HG02840 (cell line): ENCODE measurements at regions not wholly inside any gene's neighbourhood (a gene's known extent, or its start where the extent isn't known, plus 50 kb on each side); places are given as distances from the start of the nearest gene placed in this dataset.
"Not testable (repeated sequence)": the region's sequence is repeated elsewhere in the genome, so short reads cannot be mapped to it uniquely, and the experiment has no call there.

Source experiments
- ATAC-seq: cut with Tn5 transposase; IDR thresholded peaks from one replicate; pipeline ENCODE4 v1.9.1; 2021; ENCODE audit warnings: mild to moderate bottlenecking, moderate library complexity, moderate number of reproducible peaks; ENCODE audit not compliant: unreplicated experiment, low FRiP score

- ATAC-seq, result no peak
Measured at GRCh38 chr10:6833458-6834011, 253.5 kb upstream of the PRKCQ start.

- ATAC-seq, result not testable (repeated sequence)
Measured at GRCh38 chr10:6830981-6831380, 250.9 kb upstream of the PRKCQ start.

GRCh38 chr10:6824793-6825192, 244.7 kb upstream of the PRKCQ start:
- not testable (repeated sequence) for ATAC-seq

GRCh38 chr10:6823770-6824169, 243.7 kb upstream of the PRKCQ start:
- no peak for ATAC-seq

GRCh38 chr10:6819301-6819700, 239.2 kb upstream of the PRKCQ start:
- ATAC-seq, result no peak

GRCh38 chr10:6817770-6818169, 237.7 kb upstream of the PRKCQ start:
- ATAC-seq, result no peak

GRCh38 chr10:6815346-6815745, 235.3 kb upstream of the PRKCQ start:
- ATAC-seq, result no peak

- ATAC-seq, result no peak
Measured at GRCh38 chr10:6813856-6814255, 233.8 kb upstream of the PRKCQ start.

GRCh38 chr10:6813306-6813705, 233.2 kb upstream of the PRKCQ start:
- no peak for ATAC-seq

- no peak for ATAC-seq
Measured at GRCh38 chr10:6811153-6811552, 231.1 kb upstream of the PRKCQ start.

- ATAC-seq, result no peak
Measured at GRCh38 chr10:6803427-6803783, 223.3 kb upstream of the PRKCQ start.

GRCh38 chr10:6802759-6803426, 222.8 kb upstream of the PRKCQ start:
- no peak for ATAC-seq

GRCh38 chr10:6796231-6796630, 216.2 kb upstream of the PRKCQ start:
- ATAC-seq, result no peak

- ATAC-seq, result no peak
Measured at GRCh38 chr10:6795541-6795940, 215.5 kb upstream of the PRKCQ start.

- ATAC-seq, result not testable (repeated sequence)
Measured at GRCh38 chr10:6794841-6795240, 214.8 kb upstream of the PRKCQ start.

- no peak for ATAC-seq
Measured at GRCh38 chr10:6794441-6794840, 214.4 kb upstream of the PRKCQ start.

GRCh38 chr10:6788731-6789130, 208.7 kb upstream of the PRKCQ start:
- no peak for ATAC-seq

GRCh38 chr10:6788231-6788630, 208.2 kb upstream of the PRKCQ start:
- no peak for ATAC-seq

GRCh38 chr10:6787718-6788117, 207.6 kb upstream of the PRKCQ start:
- no peak for ATAC-seq

- no peak for ATAC-seq
Measured at GRCh38 chr10:6787091-6787490, 207.0 kb upstream of the PRKCQ start.

- no peak for ATAC-seq
Measured at GRCh38 chr10:6786579-6787031, 206.5 kb upstream of the PRKCQ start.

- ATAC-seq, result not testable (repeated sequence)
Measured at GRCh38 chr10:6784429-6784828, 204.4 kb upstream of the PRKCQ start.
